ENCODE measurements at regions not wholly inside any gene's neighbourhood (a gene's known extent, or its start where the extent isn't known, plus 50 kb on each side); places are given as distances from the start of the nearest gene placed in this dataset.

- ATAC-seq (peak; percentile 69), DNase-seq (no peak)
- intact Hi-C loops (cut with micrococcal nuclease) = loop anchor here (10.0 kb wide), 2 partner anchors 337 to 647 kb away; partner anchors contain the start of gene MYCN
Measured at GRCh38 chr2:16281451-16282335, 341.3 kb downstream of the MYCN start.

- ATAC-seq = no peak
- DNase-seq = no peak
- intact Hi-C loops (cut with micrococcal nuclease) = loop anchor here (10.0 kb wide), 2 partner anchors 335 to 645 kb away; partner anchors contain the start of gene MYCN
Measured at GRCh38 chr2:16280081-16280480, 339.7 kb downstream of the MYCN start.

GRCh38 chr2:16279641-16280040 is 339.3 kb downstream of the MYCN start:
- no peak for ATAC-seq
- intact Hi-C loops (cut with micrococcal nuclease) = loop anchor here (10.0 kb wide), 2 partner anchors 335 to 645 kb away; partner anchors contain the start of gene MYCN
- no peak for DNase-seq

GRCh38 chr2:16279201-16279570 is 338.8 kb downstream of the MYCN start:
- intact Hi-C loops (cut with micrococcal nuclease) = no loop called here
- ATAC-seq (no peak), DNase-seq (no peak)

- DNase-seq = no peak
- intact Hi-C loops (cut with micrococcal nuclease) = no loop called here
Measured at GRCh38 chr2:16278421-16279200, 338.3 kb downstream of the MYCN start.

GRCh38 chr2:16277117-16277516 is 336.8 kb downstream of the MYCN start:
- no peak for DNase-seq
- intact Hi-C loops (cut with micrococcal nuclease) = no loop called here
- no peak for ATAC-seq

More at GRCh38 chr2:16278421-16279200, 338.3 kb downstream of the MYCN start:
- ATAC-seq = no peak

- DNase-seq (no peak), ATAC-seq (no peak)
Measured at GRCh38 chr2:16275661-16276060, 335.3 kb downstream of the MYCN start.

GRCh38 chr2:16275131-16275530 is 334.8 kb downstream of the MYCN start:
- DNase-seq = no peak
- no peak for ATAC-seq
- intact Hi-C loops (cut with micrococcal nuclease) = no loop called here

More at GRCh38 chr2:16275661-16276060, 335.3 kb downstream of the MYCN start:
- intact Hi-C loops (cut with micrococcal nuclease) = no loop called here

- DNase-seq = no peak
- no peak for ATAC-seq
- intact Hi-C loops (cut with micrococcal nuclease) = no loop called here
Measured at GRCh38 chr2:16273111-16273510, 332.8 kb downstream of the MYCN start.

- intact Hi-C loops (cut with micrococcal nuclease) = no loop called here
- ATAC-seq (no peak), DNase-seq (no peak)
Measured at GRCh38 chr2:16272038-16272788, 331.9 kb downstream of the MYCN start.

GRCh38 chr2:16271231-16271896 is 331.0 kb downstream of the MYCN start:
- intact Hi-C loops (cut with micrococcal nuclease) = no loop called here
- no peak for DNase-seq

GRCh38 chr2:16270441-16270840 is 330.1 kb downstream of the MYCN start:
- intact Hi-C loops (cut with micrococcal nuclease) = no loop called here
- ATAC-seq (no peak), DNase-seq (no peak)

More at GRCh38 chr2:16271231-16271896, 331.0 kb downstream of the MYCN start:
- ATAC-seq = no peak

GRCh38 chr2:16268301-16269000 is 328.1 kb downstream of the MYCN start:
- intact Hi-C loops (cut with micrococcal nuclease) = no loop called here
- no peak for DNase-seq
- ATAC-seq = no peak

- ATAC-seq (no peak), DNase-seq (no peak)
- intact Hi-C loops (cut with micrococcal nuclease) = no loop called here
Measured at GRCh38 chr2:16266571-16266970, 326.2 kb downstream of the MYCN start.

GRCh38 chr2:16264931-16265540 is 324.7 kb downstream of the MYCN start:
- DNase-seq = no peak
- intact Hi-C loops (cut with micrococcal nuclease) = no loop called here
- no peak for ATAC-seq

- ATAC-seq = no peak
- no peak for DNase-seq
- intact Hi-C loops (cut with micrococcal nuclease) = no loop called here
Measured at GRCh38 chr2:16264491-16264890, 324.1 kb downstream of the MYCN start.

- DNase-seq (no peak), ATAC-seq (no peak)
- intact Hi-C loops (cut with micrococcal nuclease) = no loop called here
Measured at GRCh38 chr2:16263241-16263890, 323.0 kb downstream of the MYCN start.
